HG03439 (cell line): ENCODE measurements at regions not wholly inside any gene's neighbourhood (a gene's known extent, or its start where the extent isn't known, plus 50 kb on each side); places are given as distances from the start of the nearest gene placed in this dataset.

Source experiments
- ATAC-seq: cut with Tn5 transposase; IDR thresholded peaks from one replicate; pipeline ENCODE4 v1.9.1; 2021; ENCODE audit warnings: mild to moderate bottlenecking, moderate library complexity; ENCODE audit not compliant: unreplicated experiment

GRCh38 chr16:74183601-74184360 is 112.8 kb upstream of the PSMD7 start:
- ATAC-seq = no peak

- ATAC-seq = no peak
Measured at GRCh38 chr16:74169687-74170376, 126.8 kb upstream of the PSMD7 start.

DNA sequence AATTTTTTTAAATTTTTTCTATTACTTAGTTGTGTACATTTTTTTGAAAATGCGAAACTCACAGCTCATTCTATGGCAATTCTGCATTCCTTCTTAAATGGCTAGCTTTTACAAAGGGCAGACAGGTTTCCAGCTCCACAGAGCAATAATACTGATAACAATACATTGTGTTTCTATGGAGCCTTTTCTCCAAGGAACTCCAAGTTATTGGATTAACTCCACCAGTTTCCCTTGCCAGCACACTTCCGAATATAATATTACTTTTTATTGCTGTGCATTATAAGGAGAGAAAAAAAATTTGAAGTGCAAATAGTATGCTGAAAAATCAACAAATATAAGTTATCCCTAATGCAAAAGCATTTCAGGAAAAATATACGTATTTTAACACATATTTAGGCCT is 127.5 kb upstream of the PSMD7 start:
- no peak for ATAC-seq

- ATAC-seq = no peak
Measured at GRCh38 chr16:74168445-74168844, 128.2 kb upstream of the PSMD7 start.

DNA sequence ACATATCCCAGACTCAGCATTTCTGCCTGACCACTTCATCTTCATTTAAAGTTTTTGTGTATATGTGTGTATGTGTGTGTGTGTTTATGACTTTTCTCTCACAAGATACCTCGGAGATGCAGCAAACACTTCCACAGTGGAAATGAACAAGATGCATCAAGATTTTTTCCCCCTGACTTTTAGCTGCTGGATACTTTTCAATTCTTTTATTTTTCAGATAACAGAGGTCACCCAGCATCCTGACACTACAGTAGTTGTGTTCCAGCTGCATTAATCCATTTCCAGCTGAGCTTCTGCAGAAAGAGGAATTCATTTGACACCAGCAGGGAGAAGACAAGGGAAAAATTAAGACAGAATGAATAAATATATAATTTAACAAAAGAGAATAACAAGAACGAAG is 130.2 kb upstream of the PSMD7 start:
- no peak for ATAC-seq

DNA sequence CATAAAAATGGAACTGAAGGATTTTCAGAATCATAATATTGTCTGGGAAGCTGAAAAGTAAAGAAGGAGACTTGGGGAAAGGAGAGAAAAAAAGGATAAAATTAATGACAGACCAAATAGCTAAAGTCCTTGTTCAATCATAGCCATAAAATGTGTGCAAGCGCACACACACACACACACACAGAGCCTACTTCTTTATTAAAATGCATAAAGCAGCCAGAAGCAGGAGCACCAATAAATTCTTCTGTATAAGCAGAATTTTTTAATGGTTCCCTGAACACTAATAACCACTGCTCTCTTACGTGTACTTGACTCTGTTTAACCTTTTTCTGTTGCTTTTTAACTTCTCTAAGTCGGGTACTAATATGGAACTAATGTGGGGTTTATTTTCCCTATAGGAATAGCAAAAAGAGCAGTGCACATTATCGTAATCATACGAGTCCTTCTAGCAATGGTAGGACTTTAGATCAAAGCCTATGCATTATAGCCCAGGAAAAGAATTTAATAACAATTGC is 131.0 kb upstream of the PSMD7 start:
- no peak for ATAC-seq

DNA sequence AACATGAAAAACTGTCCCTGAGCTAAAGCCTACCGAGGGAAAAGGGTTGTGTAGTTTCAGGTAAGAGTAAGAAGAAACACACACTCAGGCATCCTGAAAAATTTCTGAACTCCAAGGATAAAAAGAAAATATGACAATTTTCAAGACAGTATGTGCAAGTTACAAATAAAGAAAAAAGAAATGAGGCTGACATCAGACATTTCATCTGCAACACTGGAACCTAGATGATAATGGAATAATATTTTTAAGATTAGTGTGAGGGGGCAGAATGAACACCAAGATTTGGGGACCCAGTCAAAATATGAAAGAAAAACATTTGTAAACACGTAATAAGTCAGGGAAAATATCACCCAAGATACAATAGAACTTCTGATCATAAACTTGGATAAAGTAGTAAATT is 135.9 kb upstream of the PSMD7 start:
- ATAC-seq = no peak

DNA sequence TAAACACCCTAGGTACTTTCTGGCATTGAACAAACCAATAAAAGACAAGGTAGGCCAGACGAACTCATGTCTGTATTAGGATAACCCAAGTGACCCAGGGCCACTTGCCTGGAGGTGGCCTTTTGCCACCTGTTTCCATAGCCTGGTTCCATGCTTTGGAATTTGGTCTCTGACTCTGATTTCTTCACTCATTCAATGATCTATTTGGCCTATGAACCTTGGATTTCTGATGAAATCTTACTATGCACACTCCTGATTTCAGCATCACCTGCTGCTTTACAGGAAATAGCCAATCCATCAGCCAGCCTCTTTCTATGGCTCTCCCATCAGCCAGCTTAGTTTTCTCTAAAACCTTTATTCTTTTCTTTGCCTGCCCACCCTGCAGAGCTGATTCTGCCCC is 142.8 kb upstream of the PSMD7 start:
- ATAC-seq = no peak

DNA sequence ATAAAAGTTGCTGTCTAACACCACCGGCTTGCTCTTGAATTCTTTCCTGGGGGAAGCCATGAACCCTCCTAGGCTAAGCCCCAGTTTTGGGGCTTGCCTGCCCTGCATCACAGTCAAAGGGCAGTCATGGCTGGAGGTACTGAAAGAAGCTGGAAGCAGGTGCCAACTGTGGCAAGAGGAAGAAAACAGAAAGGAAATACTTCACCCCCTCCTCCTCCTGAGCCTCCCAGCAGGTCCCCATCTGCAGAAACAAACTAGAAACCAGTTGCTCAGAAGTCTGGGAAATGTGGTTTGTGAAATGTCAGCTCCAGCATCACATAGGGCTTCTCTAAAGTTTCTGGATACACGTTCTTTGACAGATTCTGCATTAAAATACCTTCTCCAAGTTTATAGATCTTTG is 150.0 kb upstream of the PSMD7 start:
- no peak for ATAC-seq

DNA sequence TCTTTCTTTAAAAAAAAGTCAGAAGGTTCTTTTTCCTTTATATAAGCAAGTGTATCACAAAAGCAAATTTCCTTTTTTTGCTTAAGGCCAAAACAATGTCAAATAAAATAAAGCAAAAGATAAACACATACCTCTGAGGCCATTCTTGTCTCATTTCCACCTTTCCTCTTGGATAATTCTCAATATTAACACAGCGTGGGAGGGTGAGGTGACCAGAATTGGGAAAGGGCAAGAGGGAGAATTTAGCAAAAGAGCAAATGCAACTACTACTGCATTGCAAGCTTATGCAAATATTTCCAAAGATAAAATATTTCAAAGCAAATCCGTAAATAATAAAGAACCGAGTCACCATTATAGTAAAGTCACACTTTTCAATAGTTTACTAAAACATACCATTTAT is 153.4 kb upstream of the PSMD7 start:
- ATAC-seq = no peak

DNA sequence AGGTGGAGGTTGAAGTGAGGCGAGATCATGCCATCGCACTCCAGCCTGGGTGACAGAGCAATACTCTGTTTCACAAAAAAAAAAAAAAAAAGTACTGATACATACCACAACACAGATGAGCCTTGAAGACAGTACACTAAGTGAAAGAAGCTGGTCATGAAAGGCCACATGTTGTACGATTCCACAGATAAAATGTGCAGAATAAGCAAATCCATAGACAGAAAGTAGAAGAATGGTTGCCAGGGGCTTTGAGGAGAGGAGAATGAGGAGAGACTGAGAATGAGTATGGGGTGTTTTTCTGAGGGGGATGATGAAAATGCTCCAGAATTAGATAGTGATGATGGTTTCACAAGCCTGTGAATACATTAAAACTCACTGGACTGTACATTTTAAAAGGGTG is 155.6 kb upstream of the PSMD7 start:
- ATAC-seq = no peak

- ATAC-seq = no peak
Measured at GRCh38 chr16:74140557-74140956, 156.1 kb upstream of the PSMD7 start.

DNA sequence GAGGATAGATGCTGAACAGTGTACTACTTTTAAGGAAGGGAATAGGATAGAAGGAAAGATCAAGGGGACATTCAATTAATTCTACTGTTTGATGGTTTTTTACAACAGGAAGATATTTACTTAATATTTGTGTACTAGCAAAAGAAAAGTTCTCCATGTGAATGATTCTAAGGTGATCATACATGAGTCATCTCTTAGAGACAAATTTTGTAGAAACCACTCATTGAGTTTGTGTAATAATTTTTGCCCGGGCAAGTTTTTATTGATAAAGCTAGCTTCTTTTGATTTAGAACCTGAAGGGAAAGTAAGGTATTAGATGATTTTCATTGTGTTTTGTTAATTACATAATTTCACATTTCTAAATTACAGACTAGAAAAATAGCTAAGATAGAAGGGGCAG is 172.8 kb upstream of the PSMD7 start:
- no peak for ATAC-seq

- ATAC-seq = no peak
Measured at GRCh38 chr16:74123195-74123594, 173.4 kb upstream of the PSMD7 start.

GRCh38 chr16:74117798-74118197 is 178.8 kb upstream of the PSMD7 start:
- no peak for ATAC-seq

DNA sequence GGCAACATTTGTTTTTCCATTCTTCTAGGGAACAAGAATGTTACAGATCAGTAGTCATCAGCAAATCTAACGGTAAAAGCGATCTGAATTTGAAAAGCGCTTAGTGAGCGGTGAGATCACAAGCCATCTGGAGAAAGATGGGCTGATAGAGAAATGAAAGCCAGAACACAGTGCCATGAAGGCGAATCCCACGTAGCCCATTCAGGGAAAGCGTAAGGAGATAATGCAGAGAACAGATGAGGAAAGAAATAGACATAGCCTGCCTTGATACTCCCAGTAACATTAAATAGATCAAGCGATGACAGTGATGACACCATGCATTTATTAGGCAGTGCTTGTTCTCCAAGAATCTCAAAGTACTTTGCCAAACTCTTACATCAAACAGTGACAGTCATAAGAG is 183.1 kb upstream of the PSMD7 start:
- no peak for ATAC-seq

DNA sequence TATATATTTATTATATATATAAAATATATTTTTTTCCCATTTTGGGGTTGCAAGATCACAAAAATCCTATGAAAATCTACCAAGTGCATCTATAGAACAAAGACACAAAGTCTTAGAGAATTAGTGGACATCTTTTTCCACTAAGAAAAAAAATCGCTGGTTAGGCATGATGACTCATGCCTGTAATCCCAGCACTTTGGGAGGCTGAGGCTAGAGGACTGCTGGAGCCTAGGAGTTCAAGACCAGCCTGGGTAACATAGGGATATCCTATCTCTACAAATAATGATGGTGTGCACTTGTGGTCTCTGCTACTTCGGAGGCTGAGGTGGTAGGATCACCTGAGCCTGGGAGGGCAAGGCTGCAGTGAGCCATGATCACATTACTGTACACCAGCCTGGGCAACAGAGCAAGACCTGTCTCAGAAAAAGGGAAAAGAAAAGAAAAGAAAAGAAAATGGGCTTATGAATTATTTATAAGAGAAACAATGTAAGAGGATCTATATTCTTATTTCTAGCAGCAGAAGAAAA is 185.1 kb upstream of the PSMD7 start:
- no peak for ATAC-seq

DNA sequence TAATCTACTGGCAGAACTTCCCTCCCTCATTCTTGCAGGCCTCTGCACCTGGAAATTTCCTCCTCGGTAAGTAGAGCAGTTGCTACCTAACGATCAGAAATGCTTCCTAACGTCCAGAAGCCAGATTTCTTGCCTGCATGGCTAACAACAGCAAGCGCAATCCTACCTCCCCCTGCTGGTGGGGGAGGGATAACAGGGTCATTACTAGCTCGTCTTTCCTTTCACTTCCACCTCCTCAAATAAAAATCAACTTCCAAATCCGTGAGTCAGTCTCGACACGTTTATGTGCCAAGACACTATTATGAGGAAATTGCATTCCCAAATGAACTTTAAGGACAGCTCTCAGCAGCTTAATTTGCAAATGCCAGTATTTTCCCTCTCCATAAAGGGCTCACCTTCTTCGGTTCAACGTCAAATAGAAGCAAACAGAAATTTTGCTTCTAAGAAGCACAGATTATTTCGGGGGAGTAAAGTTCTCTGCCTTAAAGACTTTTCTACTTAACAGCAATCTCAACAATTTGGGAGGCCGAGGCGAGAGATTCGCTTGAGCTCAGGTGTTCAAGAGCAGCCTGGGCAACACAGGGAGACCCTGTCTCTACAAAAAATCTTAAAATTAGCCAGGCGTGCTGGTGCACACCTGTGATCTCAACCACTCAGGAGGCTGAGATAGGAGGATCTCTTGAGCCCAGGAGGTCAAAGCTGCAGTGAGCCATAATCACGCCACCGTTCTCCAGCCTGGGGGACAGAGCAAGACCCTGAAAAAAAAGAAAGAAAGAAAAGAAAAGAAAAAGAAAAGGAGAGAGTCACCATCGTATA is 188.6 kb upstream of the PSMD7 start:
- ATAC-seq = peak; percentile 54

- ATAC-seq = no peak
Measured at GRCh38 chr16:74104022-74104421, 192.6 kb upstream of the PSMD7 start.

- ATAC-seq = no peak
Measured at GRCh38 chr16:74101379-74102137, 195.1 kb upstream of the PSMD7 start.
